HG03064 (cell line): ENCODE measurements at regions not wholly inside any gene's neighbourhood (a gene's known extent, or its start where the extent isn't known, plus 50 kb on each side); places are given as distances from the start of the nearest gene placed in this dataset.

Experiments
- ATAC-seq: cut with Tn5 transposase; IDR thresholded peaks from one replicate; pipeline ENCODE4 v1.9.1; 2021; ENCODE audit warnings: low read depth; ENCODE audit not compliant: unreplicated experiment

- no peak for ATAC-seq
Observed at GRCh38 chr9:81395676-81396054, 293.7 kb downstream of the TLE1 start.

DNA sequence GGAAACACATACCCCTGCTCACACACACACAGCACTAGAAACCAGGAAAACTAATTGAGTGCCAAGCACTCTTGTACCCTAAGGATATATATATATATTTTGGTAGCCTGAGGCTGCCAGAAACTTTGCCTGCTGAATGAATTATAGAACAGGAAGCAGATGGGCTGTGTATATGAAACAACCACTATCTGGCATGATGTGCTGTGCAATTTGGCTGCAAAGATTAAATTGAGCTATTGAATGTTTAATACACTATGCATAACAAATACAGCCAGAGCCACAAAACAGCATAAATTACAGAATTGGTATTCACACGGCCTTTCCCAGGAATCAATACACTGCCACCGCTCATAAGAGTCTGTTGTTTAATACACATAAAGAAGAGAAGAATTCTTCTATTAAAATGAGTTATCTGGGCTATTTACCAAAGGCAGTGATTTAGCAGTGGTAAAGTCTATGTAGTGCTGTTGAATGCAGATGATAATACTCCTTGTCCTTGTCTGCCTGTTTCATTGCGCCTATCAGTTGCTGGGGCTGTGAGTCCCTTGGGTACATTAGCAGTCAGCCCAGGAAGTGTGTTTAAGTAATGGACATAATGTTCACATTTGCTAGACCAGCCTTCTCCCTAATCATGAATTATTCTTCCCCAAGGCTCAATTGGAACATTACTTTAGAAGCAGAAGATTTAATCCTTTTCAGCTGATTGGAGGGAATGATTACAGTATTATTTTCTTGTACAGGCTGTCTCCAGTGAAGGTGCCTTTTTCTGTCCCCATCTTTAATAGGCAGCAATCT is 294.3 kb downstream of the TLE1 start:
- no peak for ATAC-seq

DNA sequence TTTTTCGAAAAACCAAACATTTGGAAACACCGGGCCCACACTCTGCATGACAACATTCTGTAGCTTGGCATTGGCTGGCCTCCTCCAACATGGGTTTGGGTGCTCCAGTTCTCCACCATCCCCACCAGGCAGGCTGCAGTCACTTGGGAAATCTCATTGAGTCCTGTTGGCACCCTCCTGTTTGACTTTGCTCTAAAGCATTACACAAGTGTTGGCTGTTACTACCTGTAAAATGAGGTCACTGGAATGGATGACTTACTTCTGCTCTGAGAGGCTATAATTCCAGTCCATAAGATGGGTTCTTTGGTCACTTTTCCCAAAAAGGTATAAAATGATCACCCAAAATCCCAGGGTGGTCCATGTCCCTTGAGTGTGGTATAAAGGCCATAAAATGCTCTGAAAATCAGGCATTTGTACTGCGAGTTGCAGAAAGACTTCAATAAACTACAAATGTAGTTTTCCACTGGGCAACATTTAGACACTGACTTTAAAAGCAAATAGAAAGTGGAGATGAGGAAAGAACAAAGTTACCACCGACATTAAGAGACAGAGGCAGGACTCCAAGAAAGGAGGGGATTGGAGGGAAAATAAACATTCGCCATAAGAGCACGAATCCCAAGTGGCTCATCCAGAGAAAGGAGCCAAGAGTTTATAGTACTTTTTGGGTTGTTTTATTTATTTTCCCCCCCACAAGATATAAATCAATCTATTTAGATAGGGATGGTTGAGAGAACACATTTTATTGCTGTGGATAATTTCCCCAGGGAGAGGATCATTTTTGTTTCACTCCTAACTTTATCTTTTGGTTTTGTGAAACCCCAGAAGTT is 295.1 kb downstream of the TLE1 start:
- no peak for ATAC-seq

GRCh38 chr9:81391457-81391825 is 297.9 kb downstream of the TLE1 start:
- no peak for ATAC-seq

DNA sequence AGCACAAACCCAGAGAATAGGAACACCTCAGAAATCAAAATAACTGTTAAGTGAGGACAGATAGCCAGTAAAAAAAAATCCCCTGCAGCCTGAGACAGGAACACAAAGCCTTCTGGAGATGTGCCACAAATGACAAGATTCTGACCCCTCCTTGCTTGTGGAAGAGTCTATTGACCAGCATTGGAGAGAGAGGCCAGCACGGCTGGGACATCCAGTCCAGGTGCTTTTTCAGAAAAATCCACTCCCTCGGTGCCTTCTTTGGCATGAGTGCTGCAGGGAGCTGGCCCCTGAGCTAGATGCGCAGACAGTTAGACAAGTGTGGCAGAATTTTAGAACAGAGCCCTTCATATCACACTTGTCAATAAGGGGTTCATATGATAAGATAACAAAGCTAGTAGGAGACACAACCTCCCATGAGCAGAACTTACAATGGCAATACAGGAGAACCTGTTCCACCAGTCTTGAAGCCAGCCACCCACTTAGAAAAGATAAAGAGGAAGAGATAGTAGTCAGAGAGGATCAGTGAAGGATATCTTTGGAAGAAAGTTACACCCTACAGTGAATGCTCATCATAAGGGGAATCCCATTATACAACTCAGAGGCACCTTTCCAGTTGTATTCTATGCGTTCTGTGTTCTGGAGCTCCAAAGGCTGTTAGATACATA is 298.4 kb downstream of the TLE1 start:
- ATAC-seq: no peak

DNA sequence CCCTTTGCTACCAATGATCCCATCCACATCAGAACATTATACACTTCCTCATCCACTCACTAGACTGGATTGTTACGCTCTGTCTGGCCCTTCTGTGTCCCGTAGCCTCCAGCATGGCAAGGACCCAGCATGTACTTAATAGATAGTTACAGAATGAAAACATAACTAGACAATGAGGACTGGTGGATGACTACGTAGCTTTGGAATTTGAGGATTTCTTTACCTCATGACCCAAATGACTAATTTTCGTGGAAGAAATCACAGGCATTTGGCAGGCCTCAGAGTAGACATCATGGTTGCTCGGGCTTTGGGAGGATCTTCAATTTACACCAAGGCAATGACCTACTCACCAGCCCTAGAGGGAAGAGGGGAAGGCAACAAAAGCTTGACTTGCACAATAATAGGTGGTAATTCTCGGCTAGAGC is 299.8 kb downstream of the TLE1 start:
- ATAC-seq: no peak

- ATAC-seq: no peak
Observed at GRCh38 chr9:81388831-81389230, 300.5 kb downstream of the TLE1 start.

DNA sequence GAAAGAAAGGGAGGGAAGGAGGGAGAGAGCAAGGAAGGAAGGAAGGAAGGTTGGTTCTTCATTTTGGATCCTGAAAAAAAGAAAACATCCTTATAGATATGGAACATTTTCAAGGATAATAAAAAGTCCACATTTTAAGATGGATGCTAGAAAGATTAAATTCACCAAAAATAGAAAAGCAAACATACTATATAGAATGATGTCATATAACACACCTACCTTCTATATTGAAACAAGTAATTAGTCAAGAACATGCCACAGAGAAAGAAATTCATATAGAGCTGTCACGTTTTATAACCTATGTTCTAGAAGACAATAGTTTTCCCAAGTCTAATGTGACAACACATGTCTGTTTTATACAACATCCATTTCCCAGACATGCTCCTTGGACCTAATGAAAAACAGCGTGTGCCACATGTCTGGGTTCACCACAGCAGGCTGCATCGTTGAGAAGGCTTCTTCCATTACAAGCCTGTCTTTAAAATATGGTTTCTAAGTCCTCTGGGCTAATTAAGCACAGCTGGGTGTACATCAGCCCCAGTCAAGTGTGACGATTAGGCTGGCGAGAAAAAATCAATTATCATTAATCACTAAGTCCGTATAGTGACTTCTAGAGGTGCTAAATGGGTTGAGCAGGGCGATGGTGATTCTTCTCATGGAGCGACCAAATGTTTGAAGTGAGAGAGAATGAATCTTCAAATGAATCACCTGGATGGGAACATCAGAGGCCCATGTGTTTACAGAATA is 301.8 kb downstream of the TLE1 start:
- no peak for ATAC-seq

GRCh38 chr9:81384911-81385310 is 304.4 kb downstream of the TLE1 start:
- no peak for ATAC-seq

GRCh38 chr9:81382281-81382680 is 307.1 kb downstream of the TLE1 start:
- no peak for ATAC-seq

DNA sequence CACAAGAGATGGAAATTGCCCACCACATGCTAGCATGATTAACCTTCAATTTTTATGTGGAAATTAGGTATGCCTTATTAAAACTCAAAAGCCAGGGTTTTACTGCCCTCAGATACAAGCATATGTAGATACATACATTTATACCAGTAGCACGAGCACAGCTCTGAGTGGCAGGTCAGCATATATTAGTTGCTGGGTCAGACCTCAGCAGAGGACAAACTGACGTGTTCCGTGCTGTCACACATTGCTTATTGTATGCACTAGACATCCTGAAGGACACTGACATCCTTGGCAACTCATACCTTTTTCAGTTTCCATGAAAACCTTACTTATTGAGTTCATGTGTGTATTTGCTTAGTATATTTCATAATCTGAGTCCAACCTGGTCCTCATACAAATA is 307.7 kb downstream of the TLE1 start:
- no peak for ATAC-seq

DNA sequence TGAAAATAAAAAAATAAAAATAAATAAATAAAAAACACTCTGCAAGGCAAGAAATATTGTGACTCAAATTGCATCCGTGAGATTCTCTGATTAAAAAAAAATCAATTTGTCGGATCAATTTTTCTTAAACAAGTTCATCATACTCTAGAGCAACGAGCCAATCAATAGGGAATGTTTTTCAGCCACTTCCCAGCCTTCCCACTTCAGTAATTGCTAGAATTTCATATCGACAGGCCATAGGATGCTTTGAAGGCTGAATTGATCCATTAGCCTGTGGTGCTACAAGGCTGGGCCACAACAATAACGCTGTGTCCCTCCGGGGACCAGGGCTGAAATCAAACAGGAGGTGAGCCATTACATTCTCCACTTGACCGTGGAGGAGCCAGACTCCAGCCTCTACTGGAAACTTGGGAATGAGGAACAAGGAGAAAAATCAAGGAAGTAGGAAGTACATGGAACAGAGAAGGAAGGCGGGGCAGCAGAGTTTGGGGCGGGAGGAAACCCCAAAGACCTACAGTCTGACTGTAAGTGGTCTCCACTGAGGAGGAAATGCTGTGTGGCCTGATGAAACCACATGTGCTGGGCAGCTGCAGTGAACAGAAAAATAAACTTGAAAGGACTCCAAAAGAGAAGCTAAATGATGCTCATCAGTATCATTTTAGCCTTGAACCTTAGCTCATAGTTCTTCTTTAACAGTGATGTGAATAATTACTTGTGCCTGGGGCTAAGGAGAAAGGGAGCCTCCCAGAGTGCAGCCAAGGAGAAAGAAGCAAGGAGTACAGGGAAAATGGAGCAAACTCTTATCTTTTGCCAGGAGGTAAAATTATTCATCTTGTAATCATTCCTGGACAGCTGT is 308.6 kb downstream of the TLE1 start:
- no peak for ATAC-seq

GRCh38 chr9:81379655-81380054 is 309.7 kb downstream of the TLE1 start:
- no peak for ATAC-seq

DNA sequence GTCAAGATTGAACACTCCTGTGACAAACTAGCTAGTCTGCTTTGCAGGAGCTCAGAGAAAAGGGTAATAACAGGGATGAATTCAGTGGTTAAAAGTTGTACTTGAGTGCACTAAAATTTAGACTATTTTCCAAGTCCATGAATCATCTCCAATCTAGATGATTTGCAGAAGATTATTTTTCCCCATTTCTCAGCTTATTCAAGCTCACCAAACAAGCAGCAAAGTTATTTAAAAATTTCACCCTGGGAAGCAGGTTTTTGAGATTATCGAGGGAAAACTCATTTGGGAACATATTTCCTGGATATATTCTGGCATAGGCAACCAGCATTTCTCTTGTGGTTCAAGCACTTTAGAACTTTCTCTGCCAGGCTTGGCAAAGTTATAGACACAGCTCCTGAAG is 311.4 kb downstream of the TLE1 start:
- ATAC-seq: no peak

- ATAC-seq: no peak
Observed at GRCh38 chr9:81377320-81377719, 312.0 kb downstream of the TLE1 start.

DNA sequence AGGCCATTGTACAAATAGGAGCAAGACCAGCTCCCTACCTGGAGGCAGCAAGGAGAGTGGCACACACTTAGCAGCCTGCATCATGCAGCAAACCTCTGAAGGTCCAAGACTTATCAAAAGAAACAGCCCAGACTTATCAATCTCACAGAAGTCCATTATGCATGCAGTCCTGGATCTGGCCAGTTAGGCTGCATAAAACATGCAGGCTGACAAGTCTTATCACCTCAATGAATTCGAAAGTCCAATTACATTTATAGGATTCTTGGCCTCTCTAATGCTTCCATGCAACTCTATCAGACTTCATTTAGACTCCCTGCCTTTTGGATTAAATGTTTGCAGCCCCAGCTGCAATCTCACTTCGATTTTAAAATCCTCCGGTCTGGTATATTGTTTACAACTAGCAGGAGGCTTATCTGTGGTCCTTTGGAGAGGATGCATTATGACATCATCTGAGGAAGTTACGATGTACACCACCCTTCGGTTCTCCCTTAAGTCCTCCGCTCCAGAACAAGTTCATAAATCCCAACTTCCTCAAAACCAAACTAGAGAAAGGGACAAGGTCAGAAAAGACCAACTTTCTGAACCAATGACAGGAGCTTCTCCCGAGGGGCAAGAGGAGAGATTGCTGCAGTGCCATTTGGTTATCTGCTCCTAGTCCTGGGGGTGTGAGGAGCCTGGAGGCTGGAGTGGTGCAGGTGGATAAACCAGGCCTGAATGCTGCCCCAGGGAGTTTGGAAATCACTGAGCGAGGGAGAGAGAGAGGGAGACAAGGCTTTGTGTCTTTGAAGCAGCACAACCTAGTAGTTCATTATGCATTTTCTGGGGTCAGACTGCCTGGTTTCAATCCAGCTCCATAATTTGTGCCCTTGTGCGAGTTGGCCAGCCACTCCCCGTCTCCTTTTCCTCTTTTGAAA is 313.9 kb downstream of the TLE1 start:
- no peak for ATAC-seq

GRCh38 chr9:81374459-81375186 is 314.7 kb downstream of the TLE1 start:
- ATAC-seq: no peak

DNA sequence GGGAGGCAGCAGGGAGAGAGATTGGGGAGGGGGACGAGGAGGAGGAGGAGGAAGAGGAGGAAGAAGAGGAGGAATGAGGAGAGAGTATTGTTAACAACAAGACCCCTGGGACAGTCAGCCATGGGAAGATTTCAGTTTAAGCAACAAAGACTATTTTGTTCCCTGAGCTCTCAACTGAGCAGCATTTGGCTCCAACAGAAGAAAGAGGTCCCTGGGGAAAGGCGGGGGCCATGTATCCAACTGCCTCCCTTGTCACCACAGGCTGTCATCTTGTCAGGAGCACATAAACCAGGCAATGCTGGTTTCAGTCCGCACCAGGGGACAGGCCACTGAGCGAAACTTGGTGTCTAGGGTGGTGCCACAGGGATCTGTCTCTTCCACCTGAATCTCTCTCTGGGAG is 316.1 kb downstream of the TLE1 start:
- no peak for ATAC-seq
